ENCODE measurements at regions not wholly inside any gene's neighbourhood (a gene's known extent, or its start where the extent isn't known, plus 50 kb on each side); places are given as distances from the start of the nearest gene placed in this dataset.

DNA sequence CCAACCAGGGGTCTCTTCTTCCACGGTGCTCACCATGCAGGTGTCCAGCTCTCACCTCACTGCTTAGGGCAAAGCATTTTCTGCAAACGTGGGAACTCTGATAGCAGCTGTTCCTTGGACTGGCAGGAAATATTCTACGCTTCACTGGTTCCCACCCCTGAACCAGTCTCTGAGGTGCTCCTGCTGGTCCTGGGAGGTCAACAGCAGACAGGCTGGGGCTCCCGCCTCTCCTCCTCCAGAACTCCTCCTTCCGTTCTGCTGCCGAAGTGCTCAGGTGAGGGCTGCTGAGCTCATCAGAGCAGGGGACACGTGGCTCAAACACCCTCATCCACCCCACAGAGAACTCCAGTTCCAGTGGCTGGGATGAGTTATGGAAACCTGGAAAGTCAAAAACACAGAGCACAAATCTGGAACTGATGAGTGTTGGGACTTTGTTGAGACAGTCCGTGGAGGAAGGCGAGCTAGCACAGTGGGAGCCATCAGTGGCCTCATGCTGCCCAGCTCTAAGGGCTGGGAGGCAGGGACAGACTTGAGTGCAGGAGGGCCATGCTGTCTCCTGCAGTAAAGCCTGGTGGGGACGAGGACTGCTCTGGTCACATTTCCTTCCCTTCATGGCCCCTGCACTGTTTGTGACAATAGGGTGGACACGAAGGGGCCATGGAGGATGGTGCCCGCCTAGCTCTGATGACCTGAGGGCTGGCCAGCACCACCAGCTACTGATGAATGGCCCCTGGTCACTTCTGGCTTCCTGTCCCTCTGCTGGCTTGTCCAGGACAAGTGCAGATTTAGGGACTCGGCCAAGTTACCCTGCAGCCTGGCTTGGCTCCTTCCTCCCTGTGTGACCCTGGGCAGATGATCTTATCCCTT, 137.8 kb downstream of the KLF13 start:
- POLR2A ChIA-PET, result no interaction called here
- CTCF ChIA-PET, result interaction anchor here (0.6 kb wide), 1 partner anchor 32 kb away, joined by 7 read pairs; no protein-coding TSS in a partner anchor
- Mint-ChIP-seq H3K27me3 (ENCODE audit: insufficient read depth, unreplicated experiment) (peaks cover 18% of the 10 kb centered on the region), H3K27ac (ENCODE audit: unreplicated experiment) (no peak overlapping the region), H3K36me3 (ENCODE audit: insufficient read depth, unreplicated experiment) (no peaks in the 10 kb centered on the region), H3K4me3 (ENCODE audit: unreplicated experiment) (no peak overlapping the region), H3K4me1 (ENCODE audit: low read depth, unreplicated experiment) (no peaks in the 10 kb centered on the region), H3K9me3 (ENCODE audit: unreplicated experiment) (no peaks in the 10 kb centered on the region)
- no peak overlapping the region for H3K4me3 ChIP-seq (ENCODE audit: low read depth, low read length)
- DNase-seq, result no peak
- TF ChIP-seq, protein P1, sequence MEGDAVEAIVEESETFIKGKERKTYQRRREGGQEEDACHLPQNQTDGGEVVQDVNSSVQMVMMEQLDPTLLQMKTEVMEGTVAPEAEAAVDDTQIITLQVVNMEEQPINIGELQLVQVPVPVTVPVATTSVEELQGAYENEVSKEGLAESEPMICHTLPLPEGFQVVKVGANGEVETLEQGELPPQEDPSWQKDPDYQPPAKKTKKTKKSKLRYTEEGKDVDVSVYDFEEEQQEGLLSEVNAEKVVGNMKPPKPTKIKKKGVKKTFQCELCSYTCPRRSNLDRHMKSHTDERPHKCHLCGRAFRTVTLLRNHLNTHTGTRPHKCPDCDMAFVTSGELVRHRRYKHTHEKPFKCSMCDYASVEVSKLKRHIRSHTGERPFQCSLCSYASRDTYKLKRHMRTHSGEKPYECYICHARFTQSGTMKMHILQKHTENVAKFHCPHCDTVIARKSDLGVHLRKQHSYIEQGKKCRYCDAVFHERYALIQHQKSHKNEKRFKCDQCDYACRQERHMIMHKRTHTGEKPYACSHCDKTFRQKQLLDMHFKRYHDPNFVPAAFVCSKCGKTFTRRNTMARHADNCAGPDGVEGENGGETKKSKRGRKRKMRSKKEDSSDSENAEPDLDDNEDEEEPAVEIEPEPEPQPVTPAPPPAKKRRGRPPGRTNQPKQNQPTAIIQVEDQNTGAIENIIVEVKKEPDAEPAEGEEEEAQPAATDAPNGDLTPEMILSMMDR (IDR thresholded peaks at IDR 0.05; ENCODE audit: insufficient read depth in 1 of 2, low read depth in 1 of 2, low read length in 1 of 2, severe bottlenecking in 1 of 2, unreplicated experiment in 1 of 2), result no peak
- H3K27me3 ChIP-seq (replicated peaks; ENCODE audit: control insufficient read depth, insufficient read depth, low read length), result no peaks in the 10 kb centered on the region; the same call in 1 of the 2 replicates
- H3K36me3 ChIP-seq (ENCODE audit: control insufficient read depth, insufficient read depth, low read length), result no peaks in the 10 kb centered on the region
- no peaks in the 10 kb centered on the region for H3K4me1 ChIP-seq
- no peaks in the 10 kb centered on the region for H3K9me3 ChIP-seq
- no TSS peak for BruUV-seq (replicated peaks)
- intact Hi-C loops (cut with micrococcal nuclease; ENCODE audit: unreplicated experiment), result no loop called here

DNA sequence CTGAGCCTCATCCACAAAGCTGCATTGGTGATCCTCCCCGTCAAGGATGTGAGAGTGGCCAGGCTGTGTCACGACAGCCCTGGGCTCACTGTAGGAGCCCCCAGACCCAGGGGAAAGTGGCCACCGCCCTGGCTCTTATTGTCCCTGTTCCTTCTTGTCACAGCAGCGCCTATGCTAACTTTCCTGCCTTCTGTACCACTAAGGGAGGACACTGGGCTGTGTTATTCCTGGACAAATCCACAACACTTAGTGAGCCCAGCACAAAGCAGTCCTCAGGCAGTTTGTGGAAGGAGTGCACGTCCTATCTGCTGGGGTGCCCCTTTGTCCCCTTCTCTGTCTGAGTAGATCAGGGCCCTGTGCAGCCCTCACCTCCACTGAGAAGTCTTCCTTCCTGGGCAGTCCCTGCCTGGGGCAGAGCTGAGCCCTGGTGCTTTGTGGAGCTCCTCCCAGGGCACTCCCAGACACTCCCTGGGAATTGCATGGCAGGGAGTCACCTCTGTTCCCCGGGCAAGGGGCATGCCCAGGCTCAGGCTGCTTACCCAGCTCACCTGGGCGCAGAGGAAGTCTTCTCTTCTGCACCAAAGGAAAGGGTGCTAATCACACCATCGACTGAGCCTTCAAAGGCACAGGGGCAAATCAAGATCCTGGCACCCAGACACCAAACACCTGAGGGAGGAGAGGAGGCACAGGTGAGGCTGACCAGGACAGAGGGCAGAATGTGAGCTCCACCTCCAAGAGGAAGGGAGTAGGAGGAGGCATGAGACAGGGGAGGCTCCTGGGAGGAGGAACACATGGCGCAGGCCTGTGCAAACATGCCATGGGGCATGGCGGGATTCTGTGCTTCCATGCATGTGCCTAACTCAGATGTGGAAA, 138.7 kb downstream of the KLF13 start:
- Mint-ChIP-seq H3K27ac (ENCODE audit: unreplicated experiment) (no peak overlapping the region), H3K4me3 (ENCODE audit: unreplicated experiment) (no peak overlapping the region), H3K36me3 (ENCODE audit: insufficient read depth, unreplicated experiment) (no peaks in the 10 kb centered on the region), H3K9me3 (ENCODE audit: unreplicated experiment) (no peaks in the 10 kb centered on the region), H3K27me3 (ENCODE audit: insufficient read depth, unreplicated experiment) (peaks cover 18% of the 10 kb centered on the region), H3K4me1 (ENCODE audit: low read depth, unreplicated experiment) (no peaks in the 10 kb centered on the region)
- H3K27me3 ChIP-seq (replicated peaks; ENCODE audit: control insufficient read depth, insufficient read depth, low read length), result no peaks in the 10 kb centered on the region; the same call in 1 of the 2 replicates
- no peaks in the 10 kb centered on the region for H3K36me3 ChIP-seq (ENCODE audit: control insufficient read depth, insufficient read depth, low read length)
- intact Hi-C loops (cut with micrococcal nuclease; ENCODE audit: unreplicated experiment), result no loop called here
- no peak overlapping the region for H3K4me3 ChIP-seq (ENCODE audit: low read depth, low read length)
- H3K4me1 ChIP-seq, result no peaks in the 10 kb centered on the region
- POLR2A ChIA-PET, result interaction anchor here (0.7 kb wide), 1 partner anchor 31 kb away, joined by 4 read pairs; no protein-coding TSS in a partner anchor
- CTCF ChIA-PET, result no interaction called here
- TF ChIP-seq, protein P1 (IDR thresholded peaks at IDR 0.05; ENCODE audit: insufficient read depth in 1 of 2, low read depth in 1 of 2, low read length in 1 of 2, severe bottlenecking in 1 of 2, unreplicated experiment in 1 of 2), result no peak
- no peaks in the 10 kb centered on the region for H3K9me3 ChIP-seq
- BruUV-seq (replicated peaks), result no TSS peak
- DNase-seq, result no peak

GRCh38 chr15:31467361-31467760, 140.7 kb downstream of the KLF13 start:
- H3K36me3 Mint-ChIP-seq (ENCODE audit: insufficient read depth, unreplicated experiment), result no peaks in the 10 kb centered on the region
- POLR2A ChIA-PET, result no interaction called here
- no peaks in the 10 kb centered on the region for H3K4me1 Mint-ChIP-seq (ENCODE audit: low read depth, unreplicated experiment)
- Histone ChIP-seq H3K4me1 (no peaks in the 10 kb centered on the region), H3K36me3 (ENCODE audit: control insufficient read depth, insufficient read depth, low read length) (no peaks in the 10 kb centered on the region), H3K4me3 (ENCODE audit: low read depth, low read length) (no peak overlapping the region), H3K9me3 (no peaks in the 10 kb centered on the region), H3K27me3 (replicated peaks; ENCODE audit: control insufficient read depth, insufficient read depth, low read length) (no peaks in the 10 kb centered on the region; the same call in 1 of the 2 replicates)
- no peak overlapping the region for H3K27ac Mint-ChIP-seq (ENCODE audit: unreplicated experiment)
- H3K9me3 Mint-ChIP-seq (ENCODE audit: unreplicated experiment), result no peaks in the 10 kb centered on the region
- TF ChIP-seq, protein P1 (IDR thresholded peaks at IDR 0.05; ENCODE audit: insufficient read depth in 1 of 2, low read depth in 1 of 2, low read length in 1 of 2, severe bottlenecking in 1 of 2, unreplicated experiment in 1 of 2), result no peak
- DNase-seq, result no peak
- BruUV-seq (replicated peaks), result no TSS peak
- H3K4me3 Mint-ChIP-seq (ENCODE audit: unreplicated experiment), result no peak overlapping the region
- CTCF ChIA-PET, result no interaction called here
- peaks cover 17% of the 10 kb centered on the region for H3K27me3 Mint-ChIP-seq (ENCODE audit: insufficient read depth, unreplicated experiment)
- intact Hi-C loops (cut with micrococcal nuclease; ENCODE audit: unreplicated experiment), result no loop called here
